Upper lobe of right lung (tissue), 1 donor: ENCODE measurements at regions not wholly inside any gene's neighbourhood (a gene's known extent, or its start where the extent isn't known, plus 50 kb on each side); places are given as distances from the start of the nearest gene placed in this dataset.

Source experiments
- ATAC-seq: fragments of 200-7000 bp; cut with Tn5 transposase; one replicate; pipeline ENCODE4 v1.9.1; 2020; ENCODE audit warnings: mild to moderate bottlenecking, moderate library complexity
- DNase-seq: peaks from one replicate; pipeline ENCODE4 v3.0.0-alpha.2; 2020
- H3K27ac ChIP-seq: fragments of 200-600 bp; one replicate; pipeline ENCODE4 v1.8.0; 2022
- H3K27me3 ChIP-seq: fragments of 200-600 bp; one replicate; pipeline ENCODE4 v1.8.0; 2022; ENCODE audit warnings: mild to moderate bottlenecking
- H3K36me3 ChIP-seq: fragments of 200-600 bp; one replicate; pipeline ENCODE4 v1.8.0; 2022
- H3K4me1 ChIP-seq: fragments of 200-600 bp; one replicate; pipeline ENCODE4 v1.8.0; 2022
- H3K4me3 ChIP-seq: fragments of 200-600 bp; one replicate; pipeline ENCODE4 v1.8.0; 2022; ENCODE audit warnings: mild to moderate bottlenecking
- H3K9me3 ChIP-seq: fragments of 200-600 bp; one replicate; pipeline ENCODE4 v1.8.0; 2022
- CTCF ChIP-seq: fragments of 200-600 bp; IDR thresholded peaks from one replicate; pipeline ENCODE4 v1.8.0; 2022; ENCODE audit warnings: antibody characterized with exemption
- intact Hi-C: fragments of 100-400 bp; cut with DNase I; formaldehyde crosslinking; loops from one replicate; pipeline ENCODE4 v1.11.0; 2022
- donor health status: DM: no; HTN: yes; CAD: no; lungs with severe emphysema.

DNA sequence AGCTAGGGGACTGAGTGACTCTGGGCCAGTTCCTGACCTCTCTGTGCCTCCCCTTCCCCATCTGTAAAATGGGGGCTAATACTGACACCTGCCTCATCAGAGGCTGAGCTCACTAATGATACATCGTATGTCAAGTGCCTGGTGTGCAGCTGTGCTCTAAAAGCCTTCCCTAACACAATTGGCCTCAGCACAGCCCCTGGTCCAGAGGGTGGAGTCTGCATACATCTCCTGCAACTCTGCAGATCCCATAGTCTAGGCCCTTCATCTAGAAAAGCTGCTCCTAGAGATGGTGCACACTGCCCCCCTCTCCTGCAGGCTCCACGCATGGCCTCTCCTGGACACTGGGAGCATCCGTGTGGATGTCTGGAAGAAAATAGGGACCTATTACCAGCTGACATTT, 255.0 kb downstream of the RPS24 start:
- no peak overlapping the region for H3K4me3 ChIP-seq
- DNase-seq, result no peak
- no peaks in the 10 kb centered on the region for H3K36me3 ChIP-seq
- no peak for TF ChIP-seq CTCF
- no peak overlapping the region for H3K27ac ChIP-seq
- no peaks in the 10 kb centered on the region for H3K4me1 ChIP-seq
- no peak for ATAC-seq
- no peaks in the 10 kb centered on the region for H3K27me3 ChIP-seq
- H3K9me3 ChIP-seq, result no peaks in the 10 kb centered on the region
- intact Hi-C loops, result no loop called here

GRCh38 chr10:78290131-78290750, 256.6 kb downstream of the RPS24 start:
- no peak for TF ChIP-seq CTCF
- H3K4me3 ChIP-seq, result no peak overlapping the region

DNA sequence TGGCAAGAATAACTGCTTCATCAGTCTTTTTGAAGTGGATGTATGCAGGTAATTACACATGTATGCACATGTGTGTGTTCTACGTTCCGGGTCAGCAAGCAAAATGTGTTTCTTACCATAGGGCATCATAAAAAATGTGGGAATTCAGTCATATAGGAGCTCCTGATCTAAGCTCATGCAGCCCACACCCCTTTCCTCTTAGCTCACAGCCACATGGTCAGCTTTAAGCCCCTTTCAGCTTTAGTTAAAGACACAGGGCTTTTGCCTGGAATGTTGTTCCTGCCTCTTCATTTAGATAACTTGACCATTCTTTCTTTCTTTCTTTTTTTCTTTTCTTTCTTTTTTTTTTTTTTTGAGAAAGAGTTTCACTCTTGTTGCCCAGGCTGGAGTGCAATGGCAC, 258.1 kb downstream of the RPS24 start:
- Histone ChIP-seq H3K4me3 (no peak overlapping the region), H3K27ac (no peak overlapping the region), H3K4me1 (no peaks in the 10 kb centered on the region), H3K9me3 (no peaks in the 10 kb centered on the region), H3K36me3 (no peaks in the 10 kb centered on the region), H3K27me3 (no peaks in the 10 kb centered on the region)
- no peak for TF ChIP-seq CTCF
- intact Hi-C loops, result no loop called here
- no peak for ATAC-seq
- no peak for DNase-seq

More at GRCh38 chr10:78290131-78290750, 256.6 kb downstream of the RPS24 start:
- ATAC-seq (no peak), DNase-seq (peak; percentile 46)
- no peak overlapping the region for H3K27ac ChIP-seq
- H3K27me3 ChIP-seq, result no peaks in the 10 kb centered on the region
- no peaks in the 10 kb centered on the region for H3K4me1 ChIP-seq
- H3K9me3 ChIP-seq, result no peaks in the 10 kb centered on the region
- intact Hi-C loops, result no loop called here
- no peaks in the 10 kb centered on the region for H3K36me3 ChIP-seq

DNA sequence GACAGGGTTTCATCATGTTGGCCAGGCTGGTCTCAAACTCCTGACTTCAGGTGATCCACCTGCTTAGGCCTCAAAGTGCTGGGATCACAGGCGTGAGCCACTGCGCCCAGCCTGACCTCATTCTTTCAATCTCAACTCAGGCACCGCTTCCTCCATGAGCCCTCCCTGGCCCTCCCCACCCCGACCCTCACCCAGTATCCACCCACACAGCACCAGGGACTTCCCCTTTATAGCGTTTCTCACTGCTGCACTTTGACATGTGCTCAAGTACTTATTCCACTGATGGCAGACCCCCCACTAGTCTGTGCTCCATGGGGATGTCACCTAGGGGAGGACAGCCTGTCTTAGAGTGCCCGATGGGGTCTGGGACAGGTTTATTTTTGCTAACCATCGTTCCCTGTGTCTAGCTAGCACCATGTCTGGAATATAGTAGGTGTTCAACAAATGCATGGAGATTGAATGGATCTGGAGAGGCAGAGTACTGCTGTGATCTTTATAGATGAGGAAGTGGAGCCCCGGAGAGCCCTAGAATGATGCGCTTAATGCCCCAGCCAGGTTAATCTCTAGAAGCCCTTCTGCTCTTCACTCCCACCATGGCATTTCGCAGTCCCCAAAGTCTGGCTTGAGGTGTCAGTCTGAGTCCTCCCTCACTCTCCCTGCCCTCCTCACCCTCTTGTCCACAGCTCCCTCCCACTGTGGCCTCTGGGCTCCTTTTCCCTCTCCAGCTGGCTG, 258.8 kb downstream of the RPS24 start:
- ATAC-seq, result peak; percentile 20
- intact Hi-C loops, result no loop called here
- DNase-seq, result peak; percentile 57

More for the DNA sequence above, 258.8 kb downstream of the RPS24 start:
- Histone ChIP-seq H3K4me1 (no peaks in the 10 kb centered on the region), H3K27ac (no peak overlapping the region), H3K36me3 (no peaks in the 10 kb centered on the region), H3K27me3 (no peaks in the 10 kb centered on the region), H3K9me3 (no peaks in the 10 kb centered on the region), H3K4me3 (no peak overlapping the region)
- no peak for TF ChIP-seq CTCF
